GM12865 (cell line): ENCODE measurements at regions not wholly inside any gene's neighbourhood (a gene's known extent, or its start where the extent isn't known, plus 50 kb on each side); places are given as distances from the start of the nearest gene placed in this dataset.
"Not testable (repeated sequence)": the region's sequence is repeated elsewhere in the genome, so short reads cannot be mapped to it uniquely, and the experiment has no call there.

Experiments
- DNase-seq: peaks from one replicate; pipeline ENCODE4 v3.0.0; 2010; ENCODE audit warnings: low read depth
- H3K4me3 ChIP-seq: 2 replicates; pipeline ENCODE4 v1.5.1; 2011; ENCODE audit warnings: mild to moderate bottlenecking, low read depth, low read length, control low read depth
- CTCF ChIP-seq: IDR thresholded peaks from 2 replicates; pipeline ENCODE4 v1.5.1; 2011; ENCODE audit warnings: low read length, control low read depth, low read depth, inconsistent platforms; ENCODE audit not compliant: insufficient read depth; ENCODE audit errors: missing control alignments

- H3K4me3 ChIP-seq: no peak overlapping the region
- DNase-seq: no peak
- no peak for TF ChIP-seq CTCF
Observed at GRCh38 chr2:47699533-47700215, 83.3 kb upstream of the MSH6 start.

- DNase-seq, H3K4me3 ChIP-seq: not testable (repeated sequence)
Observed at GRCh38 chr2:47698436-47698972, 84.4 kb upstream of the MSH6 start.

GRCh38 chr2:47697681-47698435 lies 85.1 kb upstream of the MSH6 start:
- not testable (repeated sequence) for DNase-seq

GRCh38 chr2:47697000-47697601 lies 85.8 kb upstream of the MSH6 start:
- H3K4me3 ChIP-seq: peak overlapping the region; percentile 19; the same call in 1 of the 2 replicates
- TF ChIP-seq CTCF: no peak
- DNase-seq: peak; percentile 82

More at GRCh38 chr2:47697681-47698435, 85.1 kb upstream of the MSH6 start:
- H3K4me3 ChIP-seq: not testable (repeated sequence)

- no peak for TF ChIP-seq CTCF
- no peak for DNase-seq
- no peak overlapping the region for H3K4me3 ChIP-seq
Observed at GRCh38 chr2:47696478-47696831, 86.5 kb upstream of the MSH6 start.

- no peak overlapping the region for H3K4me3 ChIP-seq
- DNase-seq: no peak
- no peak for TF ChIP-seq CTCF
Observed at GRCh38 chr2:47695800-47696477, 87.0 kb upstream of the MSH6 start.

- DNase-seq, H3K4me3 ChIP-seq: not testable (repeated sequence)
Observed at GRCh38 chr2:47694451-47694850, 88.5 kb upstream of the MSH6 start.

- H3K4me3 ChIP-seq, DNase-seq: not testable (repeated sequence)
Observed at GRCh38 chr2:47690706-47691325, 92.1 kb upstream of the MSH6 start.
